ENCODE measurements at regions not wholly inside any gene's neighbourhood (a gene's known extent, or its start where the extent isn't known, plus 50 kb on each side); places are given as distances from the start of the nearest gene placed in this dataset.
"Not testable (repeated sequence)": the region's sequence is repeated elsewhere in the genome, so short reads cannot be mapped to it uniquely, and the experiment has no call there.

DNA sequence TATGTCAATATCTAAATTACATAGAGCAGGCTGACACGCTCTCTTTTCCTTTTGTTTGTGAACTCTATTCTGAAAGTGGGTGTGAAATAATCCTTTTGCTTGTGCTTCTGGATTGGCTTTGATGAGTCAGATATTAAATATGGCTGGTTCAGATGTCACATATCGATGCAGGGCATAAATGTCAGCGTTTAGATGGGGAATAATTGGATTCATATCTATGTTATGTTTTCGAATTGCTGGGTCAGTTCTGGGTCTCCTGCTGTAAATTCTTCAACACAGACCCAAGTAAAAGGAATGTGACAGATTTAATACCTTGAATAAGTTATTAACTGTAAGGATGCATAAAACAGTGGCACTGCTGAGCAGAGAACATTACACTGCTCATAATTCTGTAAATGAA, 118.7 kb upstream of the SNX2 start:
- H3K4me3 ChIP-seq (ENCODE audit: low read depth, low read length), result no peak overlapping the region
- TF ChIP-seq, protein P1, sequence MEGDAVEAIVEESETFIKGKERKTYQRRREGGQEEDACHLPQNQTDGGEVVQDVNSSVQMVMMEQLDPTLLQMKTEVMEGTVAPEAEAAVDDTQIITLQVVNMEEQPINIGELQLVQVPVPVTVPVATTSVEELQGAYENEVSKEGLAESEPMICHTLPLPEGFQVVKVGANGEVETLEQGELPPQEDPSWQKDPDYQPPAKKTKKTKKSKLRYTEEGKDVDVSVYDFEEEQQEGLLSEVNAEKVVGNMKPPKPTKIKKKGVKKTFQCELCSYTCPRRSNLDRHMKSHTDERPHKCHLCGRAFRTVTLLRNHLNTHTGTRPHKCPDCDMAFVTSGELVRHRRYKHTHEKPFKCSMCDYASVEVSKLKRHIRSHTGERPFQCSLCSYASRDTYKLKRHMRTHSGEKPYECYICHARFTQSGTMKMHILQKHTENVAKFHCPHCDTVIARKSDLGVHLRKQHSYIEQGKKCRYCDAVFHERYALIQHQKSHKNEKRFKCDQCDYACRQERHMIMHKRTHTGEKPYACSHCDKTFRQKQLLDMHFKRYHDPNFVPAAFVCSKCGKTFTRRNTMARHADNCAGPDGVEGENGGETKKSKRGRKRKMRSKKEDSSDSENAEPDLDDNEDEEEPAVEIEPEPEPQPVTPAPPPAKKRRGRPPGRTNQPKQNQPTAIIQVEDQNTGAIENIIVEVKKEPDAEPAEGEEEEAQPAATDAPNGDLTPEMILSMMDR (IDR thresholded peaks at IDR 0.05; ENCODE audit: low read depth, low read length, missing control alignments), result no peak
- DNase-seq (ENCODE audit: low read depth), result no peak
- in situ Hi-C loops (cut with HindIII; ENCODE audit: low sequenced_read_pairs), result no loop called here

DNA sequence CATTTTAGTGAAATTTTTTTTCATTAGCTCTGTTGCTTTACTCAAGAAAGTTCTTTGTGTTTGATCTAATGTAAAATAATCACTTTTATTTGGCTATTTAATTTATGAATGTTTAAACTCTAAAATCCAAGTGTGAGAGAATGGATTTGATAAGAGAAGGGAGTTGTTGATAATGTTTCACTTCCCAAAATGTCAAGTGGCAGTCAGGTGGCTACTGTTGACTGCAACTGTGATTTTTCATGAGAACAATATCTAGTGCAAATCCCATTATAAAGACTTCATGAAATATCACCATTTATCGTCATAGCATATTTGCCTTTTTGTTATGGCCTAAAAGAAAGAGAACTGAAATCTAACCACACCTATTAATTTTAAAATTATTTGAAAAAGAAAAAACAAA, 118.3 kb upstream of the SNX2 start:
- TF ChIP-seq, protein P1 (IDR thresholded peaks at IDR 0.05; ENCODE audit: low read depth, low read length, missing control alignments), result no peak
- DNase-seq (ENCODE audit: low read depth), result no peak
- in situ Hi-C loops (cut with HindIII; ENCODE audit: low sequenced_read_pairs), result no loop called here
- no peak overlapping the region for H3K4me3 ChIP-seq (ENCODE audit: low read depth, low read length)

DNA sequence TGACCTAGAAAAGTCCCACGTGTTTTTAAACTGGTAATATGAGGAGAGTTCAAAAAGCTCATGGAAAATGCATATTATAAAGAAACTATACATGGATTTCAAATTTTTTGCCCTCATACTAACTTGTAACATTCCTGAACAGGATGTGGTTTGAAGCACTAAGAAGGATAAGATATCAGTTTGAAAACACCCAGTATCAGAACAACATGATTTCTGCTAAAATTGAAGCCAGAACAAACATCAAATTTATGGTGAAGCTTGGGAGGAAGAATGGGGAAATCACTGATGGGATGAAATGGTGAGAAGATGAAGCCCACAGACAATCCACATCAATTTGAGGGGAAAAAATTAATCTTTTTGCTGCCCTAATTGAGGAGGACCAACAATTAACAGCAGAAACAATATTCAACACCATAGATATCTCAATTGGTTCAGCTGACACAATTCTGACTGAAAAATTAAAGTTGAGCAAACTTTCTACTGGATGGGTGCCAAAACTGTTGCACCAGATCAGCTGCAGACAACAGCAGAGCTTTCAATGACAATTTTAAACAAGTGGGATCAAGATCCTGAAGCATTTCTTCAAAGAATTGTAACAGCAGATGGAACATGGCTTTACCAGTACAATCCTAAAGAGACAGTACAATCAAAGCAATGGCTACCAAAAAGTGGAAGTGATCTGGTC, 113.2 kb upstream of the SNX2 start:
- no peak for DNase-seq (ENCODE audit: low read depth)
- no peak overlapping the region for H3K4me3 ChIP-seq (ENCODE audit: low read depth, low read length)
- in situ Hi-C loops (cut with HindIII; ENCODE audit: low sequenced_read_pairs), result no loop called here
- TF ChIP-seq, protein P1 (IDR thresholded peaks at IDR 0.05; ENCODE audit: low read depth, low read length, missing control alignments), result no peak

DNA sequence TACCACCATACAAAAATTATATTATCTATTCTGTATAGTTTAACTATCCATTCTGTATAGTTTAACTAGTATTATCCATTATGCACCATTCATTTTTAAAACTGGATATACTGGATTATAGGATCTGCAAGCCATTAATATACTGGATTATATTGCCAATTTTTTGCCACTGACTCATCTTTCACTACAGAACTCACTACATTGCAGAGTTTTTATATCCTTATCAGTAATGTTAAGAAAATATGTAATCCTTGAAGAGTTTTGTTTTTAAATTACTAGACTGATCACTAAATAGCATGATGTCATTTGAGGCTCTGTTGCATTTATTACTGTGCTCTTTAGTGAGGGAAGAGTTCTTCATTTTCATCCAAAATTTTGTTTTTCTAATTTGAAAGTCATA, 109.8 kb upstream of the SNX2 start:
- in situ Hi-C loops (cut with HindIII; ENCODE audit: low sequenced_read_pairs), result no loop called here
- H3K4me3 ChIP-seq (ENCODE audit: low read depth, low read length), result no peak overlapping the region
- TF ChIP-seq, protein P1 (IDR thresholded peaks at IDR 0.05; ENCODE audit: low read depth, low read length, missing control alignments), result no peak
- no peak for DNase-seq (ENCODE audit: low read depth)

DNA sequence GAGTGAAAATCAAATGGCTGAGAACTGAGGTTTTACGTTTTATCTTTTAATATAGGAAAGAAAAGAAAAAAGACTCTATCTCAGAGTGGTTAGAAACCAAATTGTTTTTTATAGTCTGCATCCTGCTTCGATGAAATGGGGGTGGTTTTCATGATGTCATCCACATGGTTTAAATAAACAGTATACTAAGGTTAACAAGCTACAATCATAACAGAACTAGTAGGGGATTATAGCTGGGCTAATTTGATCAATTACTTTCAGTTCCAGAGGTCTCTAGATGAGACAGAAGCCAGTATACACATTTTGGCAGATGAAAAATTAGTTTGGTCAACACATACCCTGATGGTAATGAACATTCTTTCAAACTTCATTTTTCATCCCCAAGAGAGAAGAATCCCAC, 106.3 kb upstream of the SNX2 start:
- in situ Hi-C loops (cut with HindIII; ENCODE audit: low sequenced_read_pairs), result no loop called here
- H3K4me3 ChIP-seq (ENCODE audit: low read depth, low read length), result no peak overlapping the region
- TF ChIP-seq, protein P1 (IDR thresholded peaks at IDR 0.05; ENCODE audit: low read depth, low read length, missing control alignments), result no peak
- DNase-seq (ENCODE audit: low read depth), result no peak

DNA sequence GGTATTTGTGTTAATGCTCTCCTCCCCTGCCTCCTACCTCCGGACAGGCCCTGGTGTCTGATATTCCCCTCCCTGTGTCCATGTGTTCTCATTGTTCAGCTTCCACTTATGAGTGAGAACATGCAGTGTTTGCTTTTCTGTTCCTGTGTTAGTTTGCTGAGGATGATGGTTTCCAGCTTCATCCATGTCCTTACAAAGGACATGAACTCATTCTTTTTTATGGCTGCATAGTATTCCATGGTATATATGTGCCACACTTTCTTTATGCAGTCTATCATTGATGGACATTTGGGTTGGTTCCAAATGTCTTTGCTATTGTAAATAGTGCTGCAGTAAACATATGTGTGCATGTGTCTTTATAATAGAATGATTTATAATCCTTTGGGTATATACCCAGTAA, 105.2 kb upstream of the SNX2 start:
- in situ Hi-C loops (cut with HindIII; ENCODE audit: low sequenced_read_pairs); DNase-seq (ENCODE audit: low read depth); H3K4me3 ChIP-seq (ENCODE audit: low read depth, low read length): not testable (repeated sequence)

DNA sequence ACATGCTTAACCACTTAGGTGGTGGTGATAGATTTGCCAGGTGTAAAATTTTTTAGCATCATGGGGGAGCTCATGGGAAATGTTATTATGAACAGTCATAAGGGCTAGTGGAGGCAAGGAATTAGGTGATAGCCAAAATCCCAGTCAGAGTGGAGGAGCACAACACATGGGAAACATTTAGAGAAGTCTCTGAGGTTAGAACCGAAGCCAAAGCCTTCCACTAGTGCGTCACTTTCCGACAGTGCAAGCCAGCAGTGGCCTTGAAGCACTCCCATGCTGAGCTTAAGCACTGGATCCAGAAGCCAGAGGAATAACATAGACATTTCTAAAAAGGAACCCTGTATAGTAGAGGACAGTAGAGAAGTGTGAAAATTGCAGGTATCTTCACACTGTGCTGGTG, 101.5 kb upstream of the SNX2 start:
- in situ Hi-C loops (cut with HindIII; ENCODE audit: low sequenced_read_pairs), result no loop called here
- no peak overlapping the region for H3K4me3 ChIP-seq (ENCODE audit: low read depth, low read length)
- peak; percentile 46 for DNase-seq (ENCODE audit: low read depth)
- TF ChIP-seq, protein P1 (IDR thresholded peaks at IDR 0.05; ENCODE audit: low read depth, low read length, missing control alignments), result no peak

Data from astrocyte of the cerebellum (primary cell).